Activated T-helper 2 cell treated with anti-CD3 and anti-CD28 coated beads, Interferon-gamma antibody, Interleukin-2, Interleukin-4, amounts not matched to agents 10 μg/mL and 5 μg/mL and 100 μg/mL, durations not matched to agents 14 hours and 24 hours and 36 hours (primary cell): ENCODE measurements at regions not wholly inside any gene's neighbourhood (a gene's known extent, or its start where the extent isn't known, plus 50 kb on each side); places are given as distances from the start of the nearest gene placed in this dataset.

Source experiments
- DNase-seq: peaks from one replicate; pipeline ENCODE4 v3.0.0; 2021; ENCODE audit warnings: low spot score
- H3K27ac Mint-ChIP-seq: one replicate; pipeline ENCODE4 v1.8.0; 2021; ENCODE audit warnings: mixed read lengths
- H3K27me3 Mint-ChIP-seq: one replicate; pipeline ENCODE4 v1.8.0; 2021; ENCODE audit warnings: low read depth, mixed read lengths
- H3K36me3 Mint-ChIP-seq: one replicate; pipeline ENCODE4 v1.8.0; 2021; ENCODE audit warnings: low read depth, mixed read lengths
- H3K4me1 Mint-ChIP-seq: one replicate; pipeline ENCODE4 v1.8.0; 2021; ENCODE audit warnings: low read depth, mixed read lengths
- H3K4me3 Mint-ChIP-seq: one replicate; pipeline ENCODE4 v1.8.0; 2021; ENCODE audit warnings: low read depth, mild to moderate bottlenecking, moderate library complexity, mixed read lengths
- H3K9me3 Mint-ChIP-seq: one replicate; pipeline ENCODE4 v1.8.0; 2021; ENCODE audit warnings: mixed read lengths
- intact Hi-C: fragments of 100-400 bp; cut with micrococcal nuclease; formaldehyde crosslinking; loops from one replicate; pipeline ENCODE4 v1.15.1; 2023

GRCh38 chr2:217081799-217082198 lies 221.9 kb upstream of the TNP1 start:
- peaks cover 24% of the 10 kb centered on the region for H3K27me3 Mint-ChIP-seq
- H3K9me3 Mint-ChIP-seq = no peaks in the 10 kb centered on the region
- no peaks in the 10 kb centered on the region for H3K36me3 Mint-ChIP-seq
- intact Hi-C loops = no loop called here
- H3K27ac Mint-ChIP-seq = no peak overlapping the region
- no peak overlapping the region for H3K4me3 Mint-ChIP-seq
- peaks cover 17% of the 10 kb centered on the region for H3K4me1 Mint-ChIP-seq
- no peak for DNase-seq

GRCh38 chr2:217079165-217079564 lies 219.3 kb upstream of the TNP1 start:
- no peak for DNase-seq
- Mint-ChIP-seq H3K4me3 (no peak overlapping the region), H3K27me3 (peaks cover 17% of the 10 kb centered on the region), H3K9me3 (no peaks in the 10 kb centered on the region), H3K4me1 (peaks cover 6% of the 10 kb centered on the region), H3K27ac (no peak overlapping the region), H3K36me3 (no peaks in the 10 kb centered on the region)
- intact Hi-C loops = no loop called here

GRCh38 chr2:217077831-217078407 lies 218.1 kb upstream of the TNP1 start:
- Mint-ChIP-seq H3K9me3 (no peaks in the 10 kb centered on the region), H3K36me3 (no peaks in the 10 kb centered on the region), H3K27ac (no peak overlapping the region), H3K4me1 (peaks cover 6% of the 10 kb centered on the region), H3K27me3 (peaks cover 10% of the 10 kb centered on the region), H3K4me3 (no peak overlapping the region)
- intact Hi-C loops = loop anchor here (1.0 kb wide), 1 partner anchor 12 kb away; no protein-coding TSS in a partner anchor
- DNase-seq = no peak

GRCh38 chr2:217076657-217077232 lies 216.9 kb upstream of the TNP1 start:
- no peak for DNase-seq
- no peaks in the 10 kb centered on the region for H3K9me3 Mint-ChIP-seq
- H3K4me1 Mint-ChIP-seq = peaks cover 6% of the 10 kb centered on the region
- H3K36me3 Mint-ChIP-seq = no peaks in the 10 kb centered on the region
- intact Hi-C loops = no loop called here
- H3K27me3 Mint-ChIP-seq = peaks cover 7% of the 10 kb centered on the region
- no peak overlapping the region for H3K27ac Mint-ChIP-seq
- no peak overlapping the region for H3K4me3 Mint-ChIP-seq

- H3K27me3 Mint-ChIP-seq = peaks cover 2% of the 10 kb centered on the region
- intact Hi-C loops = no loop called here
- no peak overlapping the region for H3K4me3 Mint-ChIP-seq
Measured at GRCh38 chr2:217076058-217076435, 216.2 kb upstream of the TNP1 start.

GRCh38 chr2:217075268-217076057 lies 215.6 kb upstream of the TNP1 start:
- Mint-ChIP-seq H3K27ac (no peak overlapping the region), H3K4me3 (no peak overlapping the region), H3K36me3 (no peaks in the 10 kb centered on the region), H3K27me3 (no peaks in the 10 kb centered on the region), H3K9me3 (no peaks in the 10 kb centered on the region), H3K4me1 (peaks cover 6% of the 10 kb centered on the region)
- DNase-seq = no peak
- intact Hi-C loops = no loop called here

More at GRCh38 chr2:217076058-217076435, 216.2 kb upstream of the TNP1 start:
- DNase-seq = no peak
- H3K36me3 Mint-ChIP-seq = no peaks in the 10 kb centered on the region
- H3K9me3 Mint-ChIP-seq = no peaks in the 10 kb centered on the region
- H3K4me1 Mint-ChIP-seq = peaks cover 6% of the 10 kb centered on the region
- no peak overlapping the region for H3K27ac Mint-ChIP-seq

GRCh38 chr2:217074576-217075255 lies 214.9 kb upstream of the TNP1 start:
- DNase-seq = no peak
- H3K4me1 Mint-ChIP-seq = peaks cover 6% of the 10 kb centered on the region
- H3K9me3 Mint-ChIP-seq = no peaks in the 10 kb centered on the region
- H3K36me3 Mint-ChIP-seq = no peaks in the 10 kb centered on the region
- no peak overlapping the region for H3K4me3 Mint-ChIP-seq
- H3K27ac Mint-ChIP-seq = no peak overlapping the region
- intact Hi-C loops = no loop called here
- no peaks in the 10 kb centered on the region for H3K27me3 Mint-ChIP-seq

- Mint-ChIP-seq H3K36me3 (no peaks in the 10 kb centered on the region), H3K4me3 (no peak overlapping the region), H3K27ac (no peak overlapping the region), H3K27me3 (no peaks in the 10 kb centered on the region), H3K4me1 (peaks cover 2% of the 10 kb centered on the region), H3K9me3 (no peaks in the 10 kb centered on the region)
- DNase-seq = no peak
- intact Hi-C loops = no loop called here
Measured at GRCh38 chr2:217071416-217071815, 211.6 kb upstream of the TNP1 start.

GRCh38 chr2:217070611-217071010 lies 210.7 kb upstream of the TNP1 start:
- Mint-ChIP-seq H3K4me3 (no peak overlapping the region), H3K27ac (no peak overlapping the region), H3K9me3 (no peaks in the 10 kb centered on the region), H3K36me3 (no peaks in the 10 kb centered on the region), H3K4me1 (peaks cover 2% of the 10 kb centered on the region), H3K27me3 (no peaks in the 10 kb centered on the region)
- DNase-seq = no peak
- intact Hi-C loops = no loop called here

GRCh38 chr2:217070043-217070430 lies 210.2 kb upstream of the TNP1 start:
- no peak overlapping the region for H3K27ac Mint-ChIP-seq
- peaks cover under 1% of the 10 kb centered on the region for H3K4me1 Mint-ChIP-seq
- H3K9me3 Mint-ChIP-seq = no peaks in the 10 kb centered on the region
- no peaks in the 10 kb centered on the region for H3K36me3 Mint-ChIP-seq
- intact Hi-C loops = no loop called here
- DNase-seq = no peak
- H3K27me3 Mint-ChIP-seq = no peaks in the 10 kb centered on the region
- no peak overlapping the region for H3K4me3 Mint-ChIP-seq

- no peaks in the 10 kb centered on the region for H3K4me1 Mint-ChIP-seq
- H3K4me3 Mint-ChIP-seq = no peak overlapping the region
- intact Hi-C loops = no loop called here
- no peaks in the 10 kb centered on the region for H3K9me3 Mint-ChIP-seq
- H3K36me3 Mint-ChIP-seq = no peaks in the 10 kb centered on the region
- DNase-seq = no peak
- H3K27me3 Mint-ChIP-seq = no peaks in the 10 kb centered on the region
- H3K27ac Mint-ChIP-seq = no peak overlapping the region
Measured at GRCh38 chr2:217069263-217070042, 209.6 kb upstream of the TNP1 start.

GRCh38 chr2:217068677-217069250 lies 208.9 kb upstream of the TNP1 start:
- Mint-ChIP-seq H3K4me3 (no peak overlapping the region), H3K27ac (no peak overlapping the region), H3K4me1 (no peaks in the 10 kb centered on the region), H3K27me3 (no peaks in the 10 kb centered on the region), H3K9me3 (no peaks in the 10 kb centered on the region), H3K36me3 (no peaks in the 10 kb centered on the region)
- no peak for DNase-seq
- intact Hi-C loops = no loop called here
